ENCODE measurements at regions not wholly inside any gene's neighbourhood (a gene's known extent, or its start where the extent isn't known, plus 50 kb on each side); places are given as distances from the start of the nearest gene placed in this dataset.

DNA sequence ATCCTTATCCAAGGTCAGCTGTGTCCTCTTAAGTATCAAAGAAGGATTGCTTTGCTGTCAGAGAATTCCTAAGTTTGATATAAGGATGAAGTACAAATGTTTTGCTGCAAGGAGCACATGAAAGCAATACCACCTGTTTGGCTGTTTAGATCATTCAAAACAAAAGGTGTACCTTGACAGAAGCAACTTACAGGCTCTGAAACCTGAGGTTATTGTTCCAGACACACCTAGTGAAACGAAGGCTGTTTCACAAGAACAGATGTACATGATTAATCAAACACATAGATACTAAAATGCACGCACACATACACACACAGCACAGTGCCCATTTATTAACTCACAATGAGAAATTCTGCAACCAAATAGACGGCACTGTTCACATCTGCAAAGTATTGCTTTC, 166.2 kb downstream of the RBM43 start:
- no peaks in the 10 kb centered on the region for H3K9me3 ChIP-seq (ENCODE audit: low read length)
- H3K4me1 ChIP-seq (ENCODE audit: insufficient read depth, low read length, severe bottlenecking) = no peaks in the 10 kb centered on the region
- no peak overlapping the region for H3K27ac ChIP-seq (ENCODE audit: low read depth, low read length, poor library complexity, severe bottlenecking)
- no peak overlapping the region for H2AFZ ChIP-seq (ENCODE audit: low read length)
- H3K79me2 ChIP-seq (ENCODE audit: insufficient read depth, low read length) = no peaks in the 10 kb centered on the region
- no peak overlapping the region for H3K9ac ChIP-seq (ENCODE audit: low read length)
- TF ChIP-seq, protein P1, sequence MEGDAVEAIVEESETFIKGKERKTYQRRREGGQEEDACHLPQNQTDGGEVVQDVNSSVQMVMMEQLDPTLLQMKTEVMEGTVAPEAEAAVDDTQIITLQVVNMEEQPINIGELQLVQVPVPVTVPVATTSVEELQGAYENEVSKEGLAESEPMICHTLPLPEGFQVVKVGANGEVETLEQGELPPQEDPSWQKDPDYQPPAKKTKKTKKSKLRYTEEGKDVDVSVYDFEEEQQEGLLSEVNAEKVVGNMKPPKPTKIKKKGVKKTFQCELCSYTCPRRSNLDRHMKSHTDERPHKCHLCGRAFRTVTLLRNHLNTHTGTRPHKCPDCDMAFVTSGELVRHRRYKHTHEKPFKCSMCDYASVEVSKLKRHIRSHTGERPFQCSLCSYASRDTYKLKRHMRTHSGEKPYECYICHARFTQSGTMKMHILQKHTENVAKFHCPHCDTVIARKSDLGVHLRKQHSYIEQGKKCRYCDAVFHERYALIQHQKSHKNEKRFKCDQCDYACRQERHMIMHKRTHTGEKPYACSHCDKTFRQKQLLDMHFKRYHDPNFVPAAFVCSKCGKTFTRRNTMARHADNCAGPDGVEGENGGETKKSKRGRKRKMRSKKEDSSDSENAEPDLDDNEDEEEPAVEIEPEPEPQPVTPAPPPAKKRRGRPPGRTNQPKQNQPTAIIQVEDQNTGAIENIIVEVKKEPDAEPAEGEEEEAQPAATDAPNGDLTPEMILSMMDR (IDR thresholded peaks at IDR 0.05; ENCODE audit: low read length) = no peak
- TF ChIP-seq EZH2 (IDR thresholded peaks at IDR 0.05; ENCODE audit: borderline replicate concordance, low read length) = no peak
- no peaks in the 10 kb centered on the region for H3K36me3 ChIP-seq (ENCODE audit: insufficient read depth, low read length)
- H3K4me2 ChIP-seq (ENCODE audit: low read length) = no peak overlapping the region
- H3F3A ChIP-seq (ENCODE audit: insufficient read depth, low read length) = no peaks in the 10 kb centered on the region
- no peak overlapping the region for H3K4me3 ChIP-seq (ENCODE audit: low read depth, low read length, poor library complexity, severe bottlenecking)
- H3K27me3 ChIP-seq (ENCODE audit: insufficient read depth, low read length) = no peaks in the 10 kb centered on the region
- H4K20me1 ChIP-seq (ENCODE audit: insufficient read depth, low read length) = no peaks in the 10 kb centered on the region
- H3K9me2 ChIP-seq (ENCODE audit: low read depth, low read length) = no peaks in the 10 kb centered on the region

DNA sequence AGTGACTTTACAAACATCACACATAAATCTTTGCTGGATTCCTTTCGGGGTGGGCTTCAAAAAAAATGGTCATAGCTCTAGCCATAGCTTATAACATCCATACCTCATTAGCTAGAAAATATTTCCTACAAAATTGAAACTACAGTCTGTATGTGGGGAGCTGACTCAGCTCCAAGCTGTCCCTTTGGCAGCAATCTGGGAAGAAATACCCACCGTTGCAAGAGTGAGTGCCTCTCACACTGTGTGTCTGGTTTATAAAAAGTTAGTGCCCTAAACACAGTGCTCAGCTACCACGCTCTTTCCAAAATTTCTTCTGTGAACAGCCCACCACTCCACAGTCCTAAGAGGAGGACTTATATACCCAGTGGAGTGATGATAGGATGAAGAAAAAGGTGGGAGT, 170.1 kb downstream of the RBM43 start:
- H3K9me2 ChIP-seq (ENCODE audit: low read depth, low read length) = no peaks in the 10 kb centered on the region
- no peaks in the 10 kb centered on the region for H3F3A ChIP-seq (ENCODE audit: insufficient read depth, low read length)
- TF ChIP-seq, protein P1 (IDR thresholded peaks at IDR 0.05; ENCODE audit: low read length) = no peak
- TF ChIP-seq EZH2 (IDR thresholded peaks at IDR 0.05; ENCODE audit: borderline replicate concordance, low read length) = no peak

DNA sequence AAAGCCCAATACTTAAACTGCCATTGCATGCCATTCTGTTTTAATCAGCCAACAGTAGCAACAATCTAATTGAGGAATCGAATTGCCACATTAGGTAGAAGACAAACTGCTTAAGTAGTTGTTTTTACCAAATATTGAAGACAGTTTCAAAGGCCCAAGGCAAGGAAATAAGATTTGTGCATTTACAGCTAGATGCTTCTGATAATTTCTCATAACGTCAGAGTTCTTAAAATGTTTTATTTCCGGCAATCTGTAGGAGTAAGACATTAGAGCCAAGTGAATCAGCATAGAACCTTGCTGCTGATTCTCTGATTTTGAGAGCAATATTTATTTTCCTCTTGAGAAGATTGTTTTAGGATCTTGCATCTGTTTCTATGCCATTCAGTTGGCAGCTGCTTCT, 174.3 kb downstream of the RBM43 start:
- TF ChIP-seq, protein P1 (IDR thresholded peaks at IDR 0.05; ENCODE audit: low read length) = no peak
- TF ChIP-seq EZH2 (IDR thresholded peaks at IDR 0.05; ENCODE audit: borderline replicate concordance, low read length) = no peak

More for the DNA sequence above, 170.1 kb downstream of the RBM43 start:
- no peak overlapping the region for H3K27ac ChIP-seq (ENCODE audit: low read depth, low read length, poor library complexity, severe bottlenecking)
- H3K9me3 ChIP-seq (ENCODE audit: low read length) = no peaks in the 10 kb centered on the region
- no peaks in the 10 kb centered on the region for H3K36me3 ChIP-seq (ENCODE audit: insufficient read depth, low read length)
- no peak overlapping the region for H3K9ac ChIP-seq (ENCODE audit: low read length)
- no peaks in the 10 kb centered on the region for H3K4me1 ChIP-seq (ENCODE audit: insufficient read depth, low read length, severe bottlenecking)
- H3K4me3 ChIP-seq (ENCODE audit: low read depth, low read length, poor library complexity, severe bottlenecking) = no peak overlapping the region
- H4K20me1 ChIP-seq (ENCODE audit: insufficient read depth, low read length) = no peaks in the 10 kb centered on the region
- H2AFZ ChIP-seq (ENCODE audit: low read length) = no peak overlapping the region
- H3K27me3 ChIP-seq (ENCODE audit: insufficient read depth, low read length) = no peaks in the 10 kb centered on the region
- H3K79me2 ChIP-seq (ENCODE audit: insufficient read depth, low read length) = no peaks in the 10 kb centered on the region
- H3K4me2 ChIP-seq (ENCODE audit: low read length) = no peak overlapping the region

More for the DNA sequence above, 174.3 kb downstream of the RBM43 start:
- H3K4me3 ChIP-seq (ENCODE audit: low read depth, low read length, poor library complexity, severe bottlenecking) = no peak overlapping the region
- H3F3A ChIP-seq (ENCODE audit: insufficient read depth, low read length) = no peaks in the 10 kb centered on the region
- no peak overlapping the region for H3K9ac ChIP-seq (ENCODE audit: low read length)
- no peaks in the 10 kb centered on the region for H3K27me3 ChIP-seq (ENCODE audit: insufficient read depth, low read length)
- no peaks in the 10 kb centered on the region for H3K36me3 ChIP-seq (ENCODE audit: insufficient read depth, low read length)
- H3K79me2 ChIP-seq (ENCODE audit: insufficient read depth, low read length) = no peaks in the 10 kb centered on the region
- H3K4me1 ChIP-seq (ENCODE audit: insufficient read depth, low read length, severe bottlenecking) = no peaks in the 10 kb centered on the region
- H3K9me3 ChIP-seq (ENCODE audit: low read length) = no peaks in the 10 kb centered on the region
- no peak overlapping the region for H3K4me2 ChIP-seq (ENCODE audit: low read length)
- H3K27ac ChIP-seq (ENCODE audit: low read depth, low read length, poor library complexity, severe bottlenecking) = no peak overlapping the region
- no peak overlapping the region for H2AFZ ChIP-seq (ENCODE audit: low read length)
- H3K9me2 ChIP-seq (ENCODE audit: low read depth, low read length) = no peaks in the 10 kb centered on the region
- no peaks in the 10 kb centered on the region for H4K20me1 ChIP-seq (ENCODE audit: insufficient read depth, low read length)
